GM23248 (cell line): ENCODE measurements at regions not wholly inside any gene's neighbourhood (a gene's known extent, or its start where the extent isn't known, plus 50 kb on each side); places are given as distances from the start of the nearest gene placed in this dataset.

ENCODE experiments used
- EZH2 ChIP-seq: fragments of 200-600 bp; sonication (generic); IDR thresholded peaks from 2 replicates; pipeline ENCODE4 v1.6.1; 2018; ENCODE audit warnings: antibody characterized with exemption, mild to moderate bottlenecking; ENCODE audit not compliant: insufficient read depth, poor library complexity, severe bottlenecking
- EZH2phosphoT487 ChIP-seq: fragments of 200-600 bp; sonication (generic); IDR thresholded peaks from 2 replicates; pipeline ENCODE4 v1.6.1; 2018; ENCODE audit warnings: antibody characterized with exemption, moderate library complexity, mild to moderate bottlenecking, low read depth; ENCODE audit not compliant: insufficient read depth

- no peak for TF ChIP-seq EZH2
- TF ChIP-seq EZH2phosphoT487: no peak
Measured at GRCh38 chr14:25222256-25222655, 172.3 kb upstream of the STXBP6 start.
